ENCODE measurements at regions not wholly inside any gene's neighbourhood (a gene's known extent, or its start where the extent isn't known, plus 50 kb on each side); places are given as distances from the start of the nearest gene placed in this dataset.

DNA sequence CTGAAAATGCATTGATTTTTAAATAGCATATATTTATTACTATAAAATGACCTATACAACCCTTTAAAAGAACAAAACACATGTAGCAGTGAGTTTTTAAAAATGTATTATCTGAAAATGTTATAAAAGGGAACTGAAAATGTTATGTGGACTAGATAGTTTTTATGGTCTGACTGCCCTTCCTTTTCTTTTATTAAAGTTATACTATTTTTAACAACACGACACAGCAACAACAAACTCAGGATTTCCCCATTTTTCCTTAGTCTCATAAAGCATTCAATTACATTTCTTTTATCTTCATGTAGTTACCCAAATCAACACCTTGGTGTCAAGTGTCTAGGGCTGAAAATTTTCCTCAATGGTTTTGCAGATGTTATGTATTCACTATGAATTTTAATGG lies 132.8 kb upstream of the TMEFF2 start:
- no peak overlapping the region for H2AFZ ChIP-seq (ENCODE audit: low read depth, low read length, poor library complexity, severe bottlenecking)
- intact Hi-C loops (cut with micrococcal nuclease): no loop called here
- no peaks in the 10 kb centered on the region for H3K36me3 ChIP-seq (ENCODE audit: control insufficient read depth in 1 of 2, insufficient read depth in 2 of 2, low read length in 2 of 2)
- H3K9me3 ChIP-seq (ENCODE audit: control insufficient read depth in 1 of 2, insufficient read depth in 1 of 2, low read depth in 1 of 2, low read length in 2 of 2): no peaks in the 10 kb centered on the region
- TF ChIP-seq RAD21 (IDR thresholded peaks at IDR 0.05; ENCODE audit: low read depth) (no peak), ZFX (IDR thresholded peaks at IDR 0.05) (no peak), JUND (IDR thresholded peaks at IDR 0.05) (no peak), ZNF274 (IDR thresholded peaks at IDR 0.05; ENCODE audit: low read depth, low read length) (no peak), MAX (IDR thresholded peaks at IDR 0.05) (no peak), CBX3 (IDR thresholded peaks at IDR 0.05; ENCODE audit: low read depth) (no peak), CEBPB (IDR thresholded peaks at IDR 0.05; ENCODE audit: low read depth) (no peak), SP1 (IDR thresholded peaks at IDR 0.05; ENCODE audit: low read depth) (no peak), EZH2 (IDR thresholded peaks at IDR 0.05) (no peak), CTCF (IDR thresholded peaks at IDR 0.05 in 2 of 3, conservative IDR thresholded peaks at IDR 0.05 in 1 of 3; ENCODE audit: borderline replicate concordance in 1 of 3, insufficient read depth in 1 of 3, low read depth in 2 of 3, low read length in 2 of 3) (no peak), EGR1 (IDR thresholded peaks at IDR 0.05; ENCODE audit: low read depth) (no peak)
- TF ChIP-seq, protein P1, sequence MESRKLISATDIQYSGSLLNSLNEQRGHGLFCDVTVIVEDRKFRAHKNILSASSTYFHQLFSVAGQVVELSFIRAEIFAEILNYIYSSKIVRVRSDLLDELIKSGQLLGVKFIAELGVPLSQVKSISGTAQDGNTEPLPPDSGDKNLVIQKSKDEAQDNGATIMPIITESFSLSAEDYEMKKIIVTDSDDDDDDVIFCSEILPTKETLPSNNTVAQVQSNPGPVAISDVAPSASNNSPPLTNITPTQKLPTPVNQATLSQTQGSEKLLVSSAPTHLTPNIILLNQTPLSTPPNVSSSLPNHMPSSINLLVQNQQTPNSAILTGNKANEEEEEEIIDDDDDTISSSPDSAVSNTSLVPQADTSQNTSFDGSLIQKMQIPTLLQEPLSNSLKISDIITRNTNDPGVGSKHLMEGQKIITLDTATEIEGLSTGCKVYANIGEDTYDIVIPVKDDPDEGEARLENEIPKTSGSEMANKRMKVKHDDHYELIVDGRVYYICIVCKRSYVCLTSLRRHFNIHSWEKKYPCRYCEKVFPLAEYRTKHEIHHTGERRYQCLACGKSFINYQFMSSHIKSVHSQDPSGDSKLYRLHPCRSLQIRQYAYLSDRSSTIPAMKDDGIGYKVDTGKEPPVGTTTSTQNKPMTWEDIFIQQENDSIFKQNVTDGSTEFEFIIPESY (IDR thresholded peaks at IDR 0.05; ENCODE audit: extremely low read depth, insufficient replicate concordance, low read length): no peak
- ChIA-PET RAD21 (ENCODE audit: low non-redundant PET in 1 of 2, low total read pairs in 2 of 2, uncharacterized antibody in 2 of 2, unreplicated experiment in 2 of 2) (no interaction called here), CTCF (no interaction called here), POLR2A (no interaction called here)
- DNase-seq (ENCODE audit: low read depth, low spot score) (no peak), ATAC-seq (no peak)
- no peak overlapping the region for H3K9ac ChIP-seq (ENCODE audit: low read length)
- H3K27me3 ChIP-seq (ENCODE audit: insufficient read depth, low read length): no peaks in the 10 kb centered on the region
- no peaks in the 10 kb centered on the region for H3K79me2 ChIP-seq (ENCODE audit: insufficient read depth, low read length)
- no peaks in the 10 kb centered on the region for H3K9me2 ChIP-seq (ENCODE audit: insufficient read depth)
- no peaks in the 10 kb centered on the region for H4K20me1 ChIP-seq (ENCODE audit: insufficient read depth)
- no peaks in the 10 kb centered on the region for H3K4me1 ChIP-seq (ENCODE audit: control insufficient read depth in 1 of 2, insufficient read depth in 2 of 2, low read length in 2 of 2)
- no peak overlapping the region for H3K4me2 ChIP-seq (ENCODE audit: low read length)
- BruUV-seq (replicated peaks): no TSS peak
- no peak overlapping the region for H3K4me3 ChIP-seq (replicated peaks in 1 of 2; ENCODE audit: low read depth in 1 of 2, low read length in 2 of 2)
- H3K27ac ChIP-seq (ENCODE audit: low read depth, low read length): no peak overlapping the region

All from HCT116 (cell line).